ENCODE measurements at regions not wholly inside any gene's neighbourhood (a gene's known extent, or its start where the extent isn't known, plus 50 kb on each side); places are given as distances from the start of the nearest gene placed in this dataset.

GRCh38 chr18:10299643-10300042 lies 154.8 kb upstream of the APCDD1 start:
- Histone ChIP-seq H3K27ac (peak overlapping the region; percentile 7), H3K4me3 (no peak overlapping the region), H3K9me3 (no peaks in the 10 kb centered on the region), H3K36me3 (no peaks in the 10 kb centered on the region), H3K27me3 (no peaks in the 10 kb centered on the region), H3K4me1 (peaks cover 2% of the 10 kb centered on the region)
- intact Hi-C loops (cut with DNase I): no loop called here
- TF ChIP-seq POLR2AphosphoS5 (IDR thresholded peaks at IDR 0.05; ENCODE audit: insufficient read depth in 1 of 2, low read depth in 1 of 2): peak in 1 of 2 donors; percentile 44
- no peak for TF ChIP-seq POLR2A (IDR thresholded peaks at IDR 0.05)
- TF ChIP-seq CTCF (IDR thresholded peaks at IDR 0.05): no peak
- DNase-seq (ENCODE audit: extremely low spot score in 2 of 2): no peak

GRCh38 chr18:10300739-10301138 lies 153.7 kb upstream of the APCDD1 start:
- no peak overlapping the region for H3K4me3 ChIP-seq
- H3K36me3 ChIP-seq: no peaks in the 10 kb centered on the region
- no peaks in the 10 kb centered on the region for H3K9me3 ChIP-seq
- H3K4me1 ChIP-seq: peaks cover 6% of the 10 kb centered on the region
- H3K27me3 ChIP-seq: no peaks in the 10 kb centered on the region
- no peak overlapping the region for H3K27ac ChIP-seq
- TF ChIP-seq CTCF (IDR thresholded peaks at IDR 0.05): no peak
- no peak for TF ChIP-seq POLR2AphosphoS5 (IDR thresholded peaks at IDR 0.05; ENCODE audit: insufficient read depth in 1 of 2, low read depth in 1 of 2)
- TF ChIP-seq POLR2A (IDR thresholded peaks at IDR 0.05): no peak
- DNase-seq (ENCODE audit: extremely low spot score in 2 of 2): no peak
- intact Hi-C loops (cut with DNase I): no loop called here

DNA sequence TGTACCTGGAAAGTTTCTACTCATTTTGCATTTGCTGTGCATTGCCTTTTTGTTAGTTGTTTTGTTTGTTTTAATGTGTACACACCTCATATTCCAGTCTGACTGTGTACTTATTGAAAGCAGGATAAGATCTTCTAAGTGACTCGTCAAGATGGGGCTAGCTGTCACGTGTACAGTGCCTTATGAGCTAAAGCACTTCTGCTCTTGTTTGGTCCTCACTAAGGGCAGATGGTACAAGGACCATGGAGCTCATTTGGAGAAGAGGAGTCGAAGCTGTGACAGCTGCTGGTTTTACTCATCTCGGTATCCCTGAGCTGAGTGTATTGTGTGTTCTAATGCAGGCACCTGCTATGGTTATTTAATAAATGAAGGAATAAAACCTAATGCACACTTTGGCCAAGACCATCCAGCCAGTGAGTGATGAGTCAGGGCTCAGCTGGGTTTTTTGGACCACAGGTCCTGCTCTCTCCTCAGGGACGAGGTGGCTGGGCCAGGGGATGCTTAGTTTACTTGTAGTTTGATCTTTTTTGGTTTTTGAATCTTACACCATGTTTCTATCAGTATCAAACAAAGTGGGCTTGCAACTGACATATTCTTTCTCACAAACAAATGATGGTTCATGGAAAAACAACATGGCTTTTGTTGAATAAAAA lies 152.5 kb upstream of the APCDD1 start:
- Histone ChIP-seq H3K4me1 (peaks cover 6% of the 10 kb centered on the region), H3K27ac (no peak overlapping the region), H3K9me3 (no peaks in the 10 kb centered on the region), H3K36me3 (no peaks in the 10 kb centered on the region), H3K27me3 (no peaks in the 10 kb centered on the region), H3K4me3 (no peak overlapping the region)
- intact Hi-C loops (cut with DNase I): no loop called here
- TF ChIP-seq POLR2A (IDR thresholded peaks at IDR 0.05): no peak
- TF ChIP-seq CTCF (IDR thresholded peaks at IDR 0.05): no peak
- no peak for DNase-seq (ENCODE audit: extremely low spot score in 2 of 2)

GRCh38 chr18:10303171-10303570 lies 151.3 kb upstream of the APCDD1 start:
- Histone ChIP-seq H3K27me3 (no peaks in the 10 kb centered on the region), H3K4me1 (peaks cover 6% of the 10 kb centered on the region), H3K36me3 (no peaks in the 10 kb centered on the region), H3K27ac (no peak overlapping the region), H3K4me3 (no peak overlapping the region), H3K9me3 (no peaks in the 10 kb centered on the region)
- intact Hi-C loops (cut with DNase I): no loop called here
- TF ChIP-seq CTCF (IDR thresholded peaks at IDR 0.05) (no peak), POLR2AphosphoS5 (IDR thresholded peaks at IDR 0.05; ENCODE audit: insufficient read depth in 1 of 2, low read depth in 1 of 2) (no peak), POLR2A (IDR thresholded peaks at IDR 0.05) (no peak)
- DNase-seq (ENCODE audit: extremely low spot score in 2 of 2): peak in 1 of 2 donors; percentile 34

DNA sequence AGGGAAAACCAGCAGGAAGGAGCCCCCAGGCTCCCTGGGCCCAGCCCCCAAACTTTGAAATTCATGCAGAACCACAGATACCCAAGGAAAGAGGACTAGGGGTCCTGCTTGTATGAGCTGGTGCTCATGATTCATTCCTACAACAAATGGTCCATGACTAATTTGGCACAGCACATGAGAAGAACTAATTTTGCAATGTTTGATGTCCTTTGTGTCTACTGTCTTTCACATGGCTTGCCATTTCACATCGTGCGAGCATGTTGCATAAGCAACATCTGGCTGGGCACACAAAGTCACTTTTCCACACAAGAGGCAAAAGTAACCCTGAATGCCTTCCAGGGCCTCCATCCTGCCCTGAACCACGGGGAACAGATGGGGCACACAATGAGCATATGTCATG lies 149.6 kb upstream of the APCDD1 start:
- no peaks in the 10 kb centered on the region for H3K27me3 ChIP-seq
- DNase-seq (ENCODE audit: extremely low spot score in 2 of 2): peak in 1 of 2 donors; percentile 86
- intact Hi-C loops (cut with DNase I): no loop called here
- H3K4me1 ChIP-seq: peaks cover 6% of the 10 kb centered on the region
- H3K9me3 ChIP-seq: no peaks in the 10 kb centered on the region
- no peak overlapping the region for H3K4me3 ChIP-seq
- H3K27ac ChIP-seq: no peak overlapping the region
- TF ChIP-seq POLR2A (IDR thresholded peaks at IDR 0.05) (no peak), CTCF (IDR thresholded peaks at IDR 0.05) (no peak), POLR2AphosphoS5 (IDR thresholded peaks at IDR 0.05; ENCODE audit: insufficient read depth in 1 of 2, low read depth in 1 of 2) (peak in 1 of 2 donors; percentile 31)
- H3K36me3 ChIP-seq: no peaks in the 10 kb centered on the region
